Neural progenitor cell (in vitro differentiated cells): ENCODE measurements at regions not wholly inside any gene's neighbourhood (a gene's known extent, or its start where the extent isn't known, plus 50 kb on each side); places are given as distances from the start of the nearest gene placed in this dataset.
"Not testable (repeated sequence)": the region's sequence is repeated elsewhere in the genome, so short reads cannot be mapped to it uniquely, and the experiment has no call there.

Source experiments
- EZH2phosphoT487 ChIP-seq: fragments of 200-600 bp; sonication (generic); IDR thresholded peaks from 2 replicates; pipeline ENCODE4 v1.6.1; 2017; ENCODE audit warnings: antibody characterized with exemption
- TF ChIP-seq, protein P1 (sequence below): fragments of 200-600 bp; sonication (generic); IDR thresholded peaks from 2 replicates; pipeline ENCODE4 v1.5.1; 2017; ENCODE audit warnings: antibody characterized with exemption, mild to moderate bottlenecking

DNA sequence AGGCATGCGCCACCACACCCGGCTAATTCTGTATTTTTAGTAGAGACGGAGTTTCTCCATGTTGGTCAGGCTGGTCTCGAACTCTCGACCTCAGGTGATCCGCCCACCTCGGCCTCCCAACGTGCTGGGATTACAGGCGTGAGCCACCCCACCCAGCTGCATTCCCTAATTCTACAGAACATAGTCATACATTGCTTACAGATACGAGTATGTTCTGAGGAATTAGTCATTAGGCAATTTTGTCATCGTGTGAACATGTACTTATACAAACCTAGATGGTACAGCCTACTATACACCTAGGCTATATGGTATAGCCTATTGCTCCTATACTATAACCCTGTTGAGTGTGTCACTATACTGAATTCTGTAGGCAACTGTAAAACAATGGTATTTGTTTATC, 353.4 kb upstream of the PSMD7 start:
- TF ChIP-seq, protein P1, sequence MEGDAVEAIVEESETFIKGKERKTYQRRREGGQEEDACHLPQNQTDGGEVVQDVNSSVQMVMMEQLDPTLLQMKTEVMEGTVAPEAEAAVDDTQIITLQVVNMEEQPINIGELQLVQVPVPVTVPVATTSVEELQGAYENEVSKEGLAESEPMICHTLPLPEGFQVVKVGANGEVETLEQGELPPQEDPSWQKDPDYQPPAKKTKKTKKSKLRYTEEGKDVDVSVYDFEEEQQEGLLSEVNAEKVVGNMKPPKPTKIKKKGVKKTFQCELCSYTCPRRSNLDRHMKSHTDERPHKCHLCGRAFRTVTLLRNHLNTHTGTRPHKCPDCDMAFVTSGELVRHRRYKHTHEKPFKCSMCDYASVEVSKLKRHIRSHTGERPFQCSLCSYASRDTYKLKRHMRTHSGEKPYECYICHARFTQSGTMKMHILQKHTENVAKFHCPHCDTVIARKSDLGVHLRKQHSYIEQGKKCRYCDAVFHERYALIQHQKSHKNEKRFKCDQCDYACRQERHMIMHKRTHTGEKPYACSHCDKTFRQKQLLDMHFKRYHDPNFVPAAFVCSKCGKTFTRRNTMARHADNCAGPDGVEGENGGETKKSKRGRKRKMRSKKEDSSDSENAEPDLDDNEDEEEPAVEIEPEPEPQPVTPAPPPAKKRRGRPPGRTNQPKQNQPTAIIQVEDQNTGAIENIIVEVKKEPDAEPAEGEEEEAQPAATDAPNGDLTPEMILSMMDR, result not testable (repeated sequence)
- not testable (repeated sequence) for TF ChIP-seq EZH2phosphoT487
